Liver (tissue), 8 donors: ENCODE measurements at regions not wholly inside any gene's neighbourhood (a gene's known extent, or its start where the extent isn't known, plus 50 kb on each side); places are given as distances from the start of the nearest gene placed in this dataset.

Experiments used
- DNase-seq: peaks from one replicate; pipeline ENCODE4 v3.0.0-alpha.2; 2017; ENCODE audit warnings: low spot score
- H3K27ac ChIP-seq, 2 donors: one replicate each; pipeline ENCODE4 v1.7.0; 2013; ENCODE audit warnings: inconsistent platforms in 2 of 2, low read length in 2 of 2, control low read depth in 1 of 2, low read depth in 1 of 2, mild to moderate bottlenecking in 1 of 2
- H3K27me3 ChIP-seq, 4 donors: one replicate each; pipeline versions ENCODE4 v1.6.1 to v1.7.0; 2013; ENCODE audit warnings: low read length in 3 of 4, inconsistent platforms in 1 of 4, mild to moderate bottlenecking in 1 of 4, moderate library complexity in 1 of 4; ENCODE audit not compliant: control insufficient read depth in 4 of 4, insufficient read depth in 4 of 4
- H3K36me3 ChIP-seq, 4 donors: one replicate each; pipeline versions ENCODE4 v1.6.1 to v1.7.0; 2013; ENCODE audit warnings: low read length in 3 of 4, mild to moderate bottlenecking in 3 of 4, low read depth in 1 of 4, moderate library complexity in 1 of 4; ENCODE audit not compliant: control insufficient read depth in 4 of 4, insufficient read depth in 3 of 4
- H3K4me1 ChIP-seq, 4 donors: one replicate each; pipeline versions ENCODE4 v1.6.1 to v1.7.0; 2013; ENCODE audit warnings: low read length in 3 of 4, mild to moderate bottlenecking in 3 of 4, moderate library complexity in 1 of 4; ENCODE audit not compliant: control insufficient read depth in 4 of 4, insufficient read depth in 4 of 4
- H3K4me3 ChIP-seq, 3 donors: one replicate each; pipeline versions ENCODE4 v1.6.1 to v1.7.0; 2013; ENCODE audit warnings: low read length in 3 of 3, control low read depth in 1 of 3, low read depth in 1 of 3, mild to moderate bottlenecking in 1 of 3
- H3K9ac ChIP-seq, 2 donors: one replicate each; pipeline ENCODE4 v1.7.0; 2013; ENCODE audit warnings: low read length in 2 of 2, mild to moderate bottlenecking in 2 of 2, moderate library complexity in 2 of 2, control low read depth in 1 of 2, low read depth in 1 of 2
- H3K9me3 ChIP-seq, 4 donors: one replicate each; pipeline versions ENCODE4 v1.6.1 to v1.7.0; 2013; ENCODE audit warnings: low read length in 3 of 4; ENCODE audit not compliant: control insufficient read depth in 4 of 4
- ATF3 ChIP-seq: IDR thresholded peaks from 2 replicates; pipeline ENCODE4 v1.6.1; 2016; ENCODE audit warnings: antibody characterized with exemption
- CTCF ChIP-seq: fragments of 150-350 bp; IDR thresholded peaks from 2 replicates; pipeline ENCODE4 v1.5.1; 2017; ENCODE audit warnings: improper control_type of control experiment, low read depth, low read length; ENCODE audit not compliant: missing input control
- EGR1 ChIP-seq, 2 donors: IDR thresholded peaks; 2 replicates each; pipeline ENCODE4 v1.6.1; 2016 to 2018; ENCODE audit warnings: antibody characterized with exemption in 2 of 2, low read depth in 2 of 2
- FOXA1 ChIP-seq: IDR thresholded peaks from 2 replicates; pipeline ENCODE4 v1.6.1; 2016; ENCODE audit warnings: antibody characterized with exemption
- FOXA2 ChIP-seq: IDR thresholded peaks from 2 replicates; pipeline ENCODE4 v1.6.1; 2016; ENCODE audit warnings: antibody characterized with exemption
- HNF4A ChIP-seq, 2 donors: conservative IDR thresholded peaks; 2 replicates each; pipeline ENCODE4 v1.6.1; 2016; ENCODE audit warnings: antibody characterized with exemption in 2 of 2, mild to moderate bottlenecking in 2 of 2
- HNF4G ChIP-seq: IDR thresholded peaks from 2 replicates; pipeline ENCODE4 v1.6.1; 2016; ENCODE audit warnings: antibody characterized with exemption
- JUND ChIP-seq, 2 donors: IDR thresholded peaks; 2 replicates each; pipeline ENCODE4 v1.6.1; 2016; ENCODE audit warnings: antibody characterized with exemption in 2 of 2
- MAX ChIP-seq: IDR thresholded peaks from 2 replicates; pipeline ENCODE4 v1.6.1; 2016; ENCODE audit warnings: antibody characterized with exemption
- NR2F2 ChIP-seq: IDR thresholded peaks from 2 replicates; pipeline ENCODE4 v1.6.1; 2016; ENCODE audit warnings: antibody characterized with exemption
- REST ChIP-seq: IDR thresholded peaks from 2 replicates; pipeline ENCODE4 v1.6.1; 2016; ENCODE audit warnings: antibody characterized with exemption, mild to moderate bottlenecking
- RXRA ChIP-seq, 2 donors: IDR thresholded peaks; 2 replicates each; pipeline ENCODE4 v1.6.1; 2017 to 2018; ENCODE audit warnings: antibody characterized with exemption in 2 of 2, mild to moderate bottlenecking in 1 of 2
- SP1 ChIP-seq: IDR thresholded peaks from 2 replicates; pipeline ENCODE4 v1.6.1; 2018; ENCODE audit warnings: antibody characterized with exemption, mild to moderate bottlenecking
- TAF1 ChIP-seq: conservative IDR thresholded peaks from 2 replicates; pipeline ENCODE4 v1.6.1; 2016; ENCODE audit warnings: antibody characterized with exemption, mild to moderate bottlenecking
- YY1 ChIP-seq: IDR thresholded peaks from 2 replicates; pipeline ENCODE4 v1.6.1; 2016; ENCODE audit warnings: antibody characterized with exemption, mild to moderate bottlenecking
- ZBTB33 ChIP-seq: IDR thresholded peaks from 2 replicates; pipeline ENCODE4 v1.6.1; 2016; ENCODE audit warnings: antibody characterized with exemption
- WGBS: extraction: QIAGEN DNeasy Blood & Tissue Kit; methylation state at CpG from one replicate; pipeline ENCODE4 v1.1.7; 2013; 5-methylcytosine and 5-hydroxymethylcytosine counted together
- donor health status: healthy.
- donor health status: healthy.
- donor health status: healthy.
- donor health status: healthy.
- donor health status: healthy.

GRCh38 chr9:30800421-30800820 lies 1584.0 kb upstream of the ACO1 start:
- TF ChIP-seq EGR1 (IDR thresholded peaks at IDR 0.05; ENCODE audit: low read depth in 2 of 2) (no peak), TAF1 (no peak), NR2F2 (no peak), SP1 (no peak), HNF4G (no peak), YY1 (no peak), REST (no peak)
- Histone ChIP-seq H3K9ac (no peak overlapping the region), H3K4me3 (no peak overlapping the region), H3K36me3 (no peaks in the 10 kb centered on the region), H3K27ac (no peak overlapping the region), H3K4me1 (no peaks in the 10 kb centered on the region), H3K27me3 (no peaks in the 10 kb centered on the region), H3K9me3 (peaks cover 0 to 2% (median 0%) of the 10 kb centered on the region in 4 donors)
- WGBS = 85% methylated on average over 14 of the region's 14 CpGs
- no peak for DNase-seq

GRCh38 chr9:30812821-30813220 lies 1571.6 kb upstream of the ACO1 start:
- Histone ChIP-seq H3K4me1 (no peaks in the 10 kb centered on the region), H3K4me3 (no peak overlapping the region), H3K27me3 (peaks cover 0 to 3% (median 0%) of the 10 kb centered on the region in 4 donors), H3K36me3 (no peaks in the 10 kb centered on the region), H3K9ac (no peak overlapping the region), H3K9me3 (no peaks in the 10 kb centered on the region), H3K27ac (no peak overlapping the region)
- no peak for DNase-seq
- TF ChIP-seq FOXA1 (no peak), SP1 (no peak), FOXA2 (no peak), YY1 (no peak), JUND (IDR thresholded peaks at IDR 0.05) (no peak), NR2F2 (no peak), HNF4A (conservative IDR thresholded peaks at IDR 0.05) (no peak), MAX (no peak), ATF3 (no peak), RXRA (IDR thresholded peaks at IDR 0.05) (no peak), ZBTB33 (no peak), EGR1 (IDR thresholded peaks at IDR 0.05; ENCODE audit: low read depth in 2 of 2) (no peak), CTCF (no peak), TAF1 (no peak), REST (no peak)
- WGBS = 46% methylated on average over 1 of the region's 1 CpG
